GM12878 (cell line): ENCODE measurements at regions not wholly inside any gene's neighbourhood (a gene's known extent, or its start where the extent isn't known, plus 50 kb on each side); places are given as distances from the start of the nearest gene placed in this dataset.

Experiments used
- ATAC-seq: fragments of 200-7000 bp; cut with Tn5 transposase; 3 replicates; pipeline ENCODE4 v1.9.1; 2020; ENCODE audit warnings: mild to moderate bottlenecking, moderate library complexity
- BruUV-seq: library from RNA; stranded (reverse); fragments of 400-500 nt; replicated peaks from 2 replicates; lab custom pipeline; 2021; lab: Mats Ljungman, UMichigan
- CTCF ChIA-PET: fragments of 300-600 bp; sonication (Branson Sonifier 250); formaldehyde crosslinking; extraction: SDS; loops from one replicate; lab custom pipeline; 2021; ENCODE audit warnings: inconsistent platforms; lab: Yijun Ruan, JAX
- POLR2A ChIA-PET: fragments of 350-600 bp; formaldehyde crosslinking; extraction: SDS; loops from one replicate; lab custom pipeline; 2021; ENCODE audit warnings: inconsistent platforms; lab: Charles Lee
- RAD21 ChIA-PET: fragments of 300-600 bp; sonication (Branson Sonifier 250); formaldehyde crosslinking; loops from one replicate; lab custom pipeline; 2023; ENCODE audit warnings: antibody characterized with exemption; ENCODE audit not compliant: unreplicated experiment; lab: Charles Lee
- SMC1A ChIA-PET: fragments of 300-600 bp; sonication (Branson Sonifier 250); formaldehyde crosslinking; loops from one replicate; lab custom pipeline; 2023; ENCODE audit not compliant: unreplicated experiment, uncharacterized antibody; lab: Charles Lee
- DNase-seq: peaks from one replicate; pipeline ENCODE4 v3.0.0-alpha.2; 2011; ENCODE audit warnings: low read depth, low spot score
- FAIRE-seq: peaks from 3 replicates; lab custom pipeline; 2011; peaks lifted over from hg19 to GRCh38; lab: Jason Lieb, UNC
- H2AFZ ChIP-seq: 2 replicates; pipeline ENCODE4 v1.6.0; 2011; ENCODE audit warnings: low read depth, low read length, control low read depth; ENCODE audit not compliant: control insufficient read depth
- H3K27ac ChIP-seq: 2 replicates; pipeline ENCODE4 v1.5.1; 2011; ENCODE audit warnings: control low read depth; ENCODE audit not compliant: control insufficient read depth, insufficient read depth
- H3K27me3 ChIP-seq, 2 experiments: replicated peaks in 1 of 2; 2 replicates each; pipeline versions ENCODE4 v1.6.0 to v1.6.1; 2011; ENCODE audit warnings: low read length in 1 of 2; ENCODE audit not compliant: control insufficient read depth in 2 of 2, insufficient read depth in 2 of 2
- H3K36me3 ChIP-seq, 2 experiments: 2 replicates each; pipeline ENCODE4 v1.5.1; 2011; ENCODE audit warnings: low read length in 1 of 2; ENCODE audit not compliant: control insufficient read depth in 2 of 2, insufficient read depth in 2 of 2
- H3K4me1 ChIP-seq: 2 replicates; pipeline ENCODE4 v1.6.1; 2011; ENCODE audit warnings: mild to moderate bottlenecking, low read length, moderate library complexity, mixed read lengths; ENCODE audit not compliant: control insufficient read depth, insufficient read depth
- H3K4me2 ChIP-seq: 2 replicates; pipeline ENCODE4 v1.6.0; 2011; ENCODE audit warnings: control low read depth; ENCODE audit not compliant: control insufficient read depth, insufficient read depth
- H3K4me3 ChIP-seq: fragments of 200-600 bp; sonication (generic); 2 replicates; pipeline ENCODE4 v1.5.1; 2016
- H3K79me2 ChIP-seq: 2 replicates; pipeline ENCODE4 v1.6.0; 2011; ENCODE audit warnings: low read length; ENCODE audit not compliant: control insufficient read depth, insufficient read depth
- H3K9ac ChIP-seq: 2 replicates; pipeline ENCODE4 v1.8.0; 2011; ENCODE audit warnings: low read length, control low read depth, mixed read lengths; ENCODE audit not compliant: control insufficient read depth, insufficient read depth
- H3K9me3 ChIP-seq: replicated peaks from 3 replicates; pipeline ENCODE4 v1.5.1; 2011; ENCODE audit warnings: mild to moderate bottlenecking, low read length; ENCODE audit not compliant: control insufficient read depth, insufficient read depth
- H4K20me1 ChIP-seq: 2 replicates; pipeline ENCODE4 v1.6.0; 2011; ENCODE audit not compliant: control insufficient read depth, insufficient read depth
- BCL3 ChIP-seq: IDR thresholded peaks from 2 replicates; pipeline ENCODE4 v1.6.1; 2011; ENCODE audit warnings: borderline replicate concordance, low read depth, mild to moderate bottlenecking, moderate library complexity, low read length; ENCODE audit not compliant: insufficient read depth, poor library complexity, severe bottlenecking
- CHD1 ChIP-seq: IDR thresholded peaks from 2 replicates; pipeline ENCODE4 v1.6.1; 2012; ENCODE audit warnings: low read depth, low read length, improper control_type of control experiment
- DPF2 ChIP-seq: fragments of 450-650 bp; IDR thresholded peaks from 2 replicates; pipeline ENCODE4 v1.6.1; 2017; ENCODE audit warnings: mild to moderate bottlenecking
- IRF3 ChIP-seq: fragments of 450-650 bp; IDR thresholded peaks from 2 replicates; pipeline ENCODE4 v1.6.1; 2014; ENCODE audit warnings: mild to moderate bottlenecking
- JUND ChIP-seq: IDR thresholded peaks from 2 replicates; pipeline ENCODE4 v1.6.1; 2012; ENCODE audit warnings: low read depth, mild to moderate bottlenecking, low read length, improper control_type of control experiment, moderate library complexity
- MEF2A ChIP-seq: IDR thresholded peaks from 2 replicates; pipeline ENCODE4 v1.6.1; 2011; ENCODE audit warnings: low read depth, mild to moderate bottlenecking, low read length, moderate library complexity; ENCODE audit not compliant: insufficient read depth
- MYC ChIP-seq: IDR thresholded peaks from 2 replicates; pipeline ENCODE4 v1.6.1; 2011; ENCODE audit warnings: mild to moderate bottlenecking, low read length, moderate library complexity, inconsistent platforms; ENCODE audit not compliant: insufficient read depth, insufficient replicate concordance, insufficient read length, severe bottlenecking
- POU2F2 ChIP-seq: IDR thresholded peaks from 3 replicates; pipeline ENCODE4 v1.6.1; 2011; ENCODE audit warnings: low read depth, mild to moderate bottlenecking, low read length, borderline replicate concordance
- RAD51 ChIP-seq: fragments of 450-650 bp; IDR thresholded peaks from 2 replicates; pipeline ENCODE4 v1.6.1; 2016; ENCODE audit warnings: moderate library complexity, mild to moderate bottlenecking, inconsistent platforms
- RUNX3 ChIP-seq: IDR thresholded peaks from 2 replicates; pipeline ENCODE4 v1.6.1; 2012; ENCODE audit warnings: low read length, inconsistent platforms
- SMARCA5 ChIP-seq: fragments of 450-650 bp; IDR thresholded peaks from 2 replicates; pipeline ENCODE4 v1.6.1; 2017; ENCODE audit warnings: mild to moderate bottlenecking
- TAF1 ChIP-seq: IDR thresholded peaks from 2 replicates; pipeline ENCODE4 v1.6.1; 2011; ENCODE audit warnings: mild to moderate bottlenecking, low read depth, low read length, borderline replicate concordance
- YY1 ChIP-seq: IDR thresholded peaks from 2 replicates; pipeline ENCODE4 v1.6.1; 2011; ENCODE audit warnings: low read depth, mild to moderate bottlenecking, low read length
- ZNF24 ChIP-seq: fragments of 450-650 bp; IDR thresholded peaks from 2 replicates; pipeline ENCODE4 v1.6.1; 2017; ENCODE audit warnings: antibody characterized with exemption, mild to moderate bottlenecking
- ZNF592 ChIP-seq: fragments of 450-650 bp; IDR thresholded peaks from 2 replicates; pipeline ENCODE4 v1.6.1; 2017; ENCODE audit warnings: mild to moderate bottlenecking, moderate library complexity
- WGBS: methylation state at CpG from one replicate; pipeline ENCODE4 v1.1.6; 2016; ENCODE audit warnings: low lambda C conversion rate; ENCODE audit not compliant: insufficient replicate concordance, insufficient coverage; ENCODE audit errors: missing lambda C conversion rate; 5-methylcytosine and 5-hydroxymethylcytosine counted together
- in situ Hi-C: fragments of 300-500 bp; cut with MboI; formaldehyde crosslinking; loops from 9 replicates; pipeline ENCODE4 v1.14.3; 2018; ENCODE audit warnings: mixed read lengths
- intact Hi-C: fragments of 100-400 bp; cut with micrococcal nuclease; formaldehyde crosslinking; loops from one replicate; pipeline ENCODE4 v1.14.2; 2022; ENCODE audit not compliant: unreplicated experiment
- TF ChIP-seq, protein P1 (sequence below): IDR thresholded peaks from 2 replicates; pipeline ENCODE4 v1.6.1; 2011; ENCODE audit warnings: low read depth, low read length, improper control_type of control experiment, borderline replicate concordance

DNA sequence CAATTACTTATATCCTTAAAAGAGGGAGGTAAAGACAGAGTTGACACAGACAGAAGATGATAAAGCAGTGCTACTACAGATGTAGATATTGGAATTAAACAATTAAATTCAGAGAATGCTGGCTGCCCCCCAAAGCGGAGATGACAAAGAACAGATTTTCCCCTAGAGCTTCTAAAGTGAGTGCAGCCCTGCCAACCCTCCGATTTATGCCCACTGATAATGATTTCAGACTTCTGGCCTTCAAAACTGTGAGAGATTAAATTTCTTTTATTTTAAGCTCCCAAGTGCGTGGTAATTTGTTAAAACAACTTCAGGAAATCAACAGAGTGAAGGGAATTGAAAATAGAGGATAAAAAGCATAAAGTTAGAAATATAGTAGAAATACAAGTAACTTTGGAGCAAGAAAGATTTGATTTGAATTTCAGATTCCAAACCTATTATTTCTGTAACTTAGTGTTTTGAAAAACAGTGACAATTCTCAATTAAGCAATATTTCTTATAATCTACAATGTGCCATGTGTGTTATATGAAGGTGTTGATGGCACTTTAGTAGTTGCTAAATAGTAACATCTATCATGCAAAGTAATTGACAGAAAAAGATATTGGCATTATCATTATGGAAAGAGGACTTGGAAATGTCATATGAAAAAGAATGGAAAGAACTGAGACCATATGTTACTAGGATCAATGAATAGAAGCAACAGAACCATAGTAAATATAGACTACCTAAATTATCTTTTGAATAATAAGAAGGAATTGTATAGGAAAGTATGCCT, 946.4 kb upstream of the PTPRD start:
- RAD21 ChIA-PET, result no interaction called here
- no peaks in the 10 kb centered on the region for H3K9me3 ChIP-seq
- H3K79me2 ChIP-seq, result no peaks in the 10 kb centered on the region
- BruUV-seq, result no TSS peak
- no peak overlapping the region for H3K9ac ChIP-seq
- TF ChIP-seq ZNF24 (no peak), MYC (no peak), JUND (no peak), POU2F2 (no peak), ZNF592 (no peak), RAD51 (no peak), RUNX3 (no peak), MEF2A (no peak), BCL3 (no peak), SMARCA5 (no peak), CHD1 (no peak), TAF1 (no peak), YY1 (no peak), IRF3 (no peak), DPF2 (no peak)
- TF ChIP-seq, protein P1, sequence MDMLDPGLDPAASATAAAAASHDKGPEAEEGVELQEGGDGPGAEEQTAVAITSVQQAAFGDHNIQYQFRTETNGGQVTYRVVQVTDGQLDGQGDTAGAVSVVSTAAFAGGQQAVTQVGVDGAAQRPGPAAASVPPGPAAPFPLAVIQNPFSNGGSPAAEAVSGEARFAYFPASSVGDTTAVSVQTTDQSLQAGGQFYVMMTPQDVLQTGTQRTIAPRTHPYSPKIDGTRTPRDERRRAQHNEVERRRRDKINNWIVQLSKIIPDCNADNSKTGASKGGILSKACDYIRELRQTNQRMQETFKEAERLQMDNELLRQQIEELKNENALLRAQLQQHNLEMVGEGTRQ, result no peak
- SMC1A ChIA-PET, result no interaction called here
- WGBS, result 0% methylated on average over 3 of the region's 3 CpGs
- FAIRE-seq (no peak), ATAC-seq (no peak), DNase-seq (no peak)
- intact Hi-C loops, result no loop called here
- H3K27me3 ChIP-seq, result no peaks in the 10 kb centered on the region
- in situ Hi-C loops, result no loop called here
- H3K27ac ChIP-seq, result no peak overlapping the region
- no peaks in the 10 kb centered on the region for H3K36me3 ChIP-seq
- POLR2A ChIA-PET, result no interaction called here
- CTCF ChIA-PET, result no interaction called here
- H3K4me2 ChIP-seq, result no peak overlapping the region
- H3K4me1 ChIP-seq, result no peaks in the 10 kb centered on the region
- no peaks in the 10 kb centered on the region for H4K20me1 ChIP-seq
- no peak overlapping the region for H3K4me3 ChIP-seq
- no peak overlapping the region for H2AFZ ChIP-seq
